GM19328 (cell line): ENCODE measurements at regions not wholly inside any gene's neighbourhood (a gene's known extent, or its start where the extent isn't known, plus 50 kb on each side); places are given as distances from the start of the nearest gene placed in this dataset.
"Not testable (repeated sequence)": the region's sequence is repeated elsewhere in the genome, so short reads cannot be mapped to it uniquely, and the experiment has no call there.

Experiments used
- ATAC-seq: cut with Tn5 transposase; IDR thresholded peaks from one replicate; pipeline ENCODE4 v1.9.1; 2021; ENCODE audit warnings: mild to moderate bottlenecking, moderate library complexity; ENCODE audit not compliant: unreplicated experiment

DNA sequence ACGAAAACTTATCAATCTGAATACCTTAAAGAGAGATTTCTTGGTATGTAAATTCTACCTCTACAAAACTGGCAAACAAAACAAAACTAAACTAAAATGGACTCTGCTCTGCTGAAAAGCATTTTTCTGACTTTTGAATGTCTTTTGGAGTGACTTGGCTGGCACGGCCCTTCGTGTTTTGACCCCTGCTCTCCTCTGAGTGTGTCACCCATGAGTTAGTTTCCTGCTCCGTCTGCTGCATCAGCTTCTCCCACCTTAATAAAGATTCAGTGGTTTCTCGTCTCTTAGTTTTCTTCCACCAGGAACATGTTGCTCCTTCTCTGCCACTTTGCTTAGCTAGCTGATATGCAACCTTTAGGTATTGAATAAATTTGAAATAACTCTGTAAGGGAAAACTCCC lies 1084.0 kb upstream of the CDH18 start:
- ATAC-seq, result no peak

DNA sequence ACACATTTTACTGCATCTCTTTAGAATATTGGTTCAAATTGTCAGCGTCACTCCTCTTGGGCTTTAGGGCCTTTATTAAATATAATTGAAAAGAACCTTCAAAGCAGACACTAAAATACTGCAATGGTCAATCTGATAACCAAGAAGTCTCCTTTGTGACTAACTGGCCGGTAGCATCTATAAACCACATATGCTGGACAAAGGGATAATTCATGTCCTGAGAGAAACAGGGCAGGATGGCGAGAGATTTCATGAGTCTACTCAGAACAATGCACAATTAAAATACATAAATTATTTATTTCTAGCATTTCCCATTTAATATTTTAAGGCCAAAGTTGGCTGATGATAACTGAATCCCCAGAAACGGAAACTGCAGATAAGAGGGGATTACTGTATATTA lies 1083.4 kb upstream of the CDH18 start:
- no peak for ATAC-seq

DNA sequence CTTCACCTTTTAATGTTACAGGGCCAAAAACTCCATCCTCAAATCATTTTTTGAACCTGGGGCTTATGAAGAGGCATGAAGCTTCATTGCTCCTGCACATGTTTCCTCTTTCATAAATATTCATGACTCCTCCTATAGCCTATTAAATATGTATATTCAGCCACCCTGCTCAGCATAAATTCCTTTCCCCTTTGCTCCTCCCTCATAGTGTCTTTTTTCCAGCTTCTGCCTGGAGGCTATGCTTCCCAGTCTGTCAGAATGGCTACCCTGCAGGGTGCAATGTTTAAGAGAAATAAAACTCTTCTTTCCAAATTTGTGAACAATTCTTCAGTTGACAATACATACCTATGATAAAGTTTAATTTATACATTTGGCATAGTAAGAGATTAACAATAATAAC lies 1082.9 kb upstream of the CDH18 start:
- ATAC-seq, result no peak

DNA sequence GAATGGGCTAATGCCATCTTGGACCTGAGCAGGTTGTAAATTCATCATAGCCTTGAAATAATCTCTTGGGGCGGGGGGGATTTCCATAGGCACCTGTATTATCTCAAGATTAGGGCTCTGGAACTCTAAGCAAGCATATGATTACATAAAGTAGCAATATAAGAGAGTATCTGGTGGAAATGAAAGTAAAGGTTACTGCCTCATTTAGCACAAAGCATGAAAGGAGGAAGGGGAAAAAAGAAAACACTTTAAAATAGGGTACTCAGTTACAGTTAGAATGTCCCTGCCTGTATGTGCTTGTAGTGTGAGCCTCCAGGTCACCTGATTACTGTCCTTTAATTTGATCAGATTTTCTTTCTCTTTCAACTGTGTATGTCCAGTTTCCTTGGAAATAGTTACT lies 1079.7 kb upstream of the CDH18 start:
- ATAC-seq, result no peak

DNA sequence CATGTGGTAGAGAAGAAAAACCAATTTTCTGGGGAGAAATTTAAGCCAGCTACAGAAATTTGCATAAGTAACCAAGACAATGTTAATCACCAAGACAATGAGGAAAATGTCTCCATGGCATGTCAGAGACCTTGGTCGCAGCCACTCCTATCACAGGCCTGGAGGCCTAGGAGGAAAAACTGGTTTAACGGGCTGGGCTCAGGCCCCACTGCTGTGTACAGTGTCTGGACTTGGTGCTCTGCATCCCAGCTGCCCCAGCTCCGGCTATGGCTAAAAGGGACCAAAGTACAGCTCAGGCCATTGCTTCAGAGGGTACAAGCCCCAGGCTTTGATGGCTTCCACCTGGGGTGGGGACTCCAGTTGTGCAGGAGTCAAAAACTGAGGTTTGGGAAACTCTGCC lies 1075.1 kb upstream of the CDH18 start:
- no peak for ATAC-seq

DNA sequence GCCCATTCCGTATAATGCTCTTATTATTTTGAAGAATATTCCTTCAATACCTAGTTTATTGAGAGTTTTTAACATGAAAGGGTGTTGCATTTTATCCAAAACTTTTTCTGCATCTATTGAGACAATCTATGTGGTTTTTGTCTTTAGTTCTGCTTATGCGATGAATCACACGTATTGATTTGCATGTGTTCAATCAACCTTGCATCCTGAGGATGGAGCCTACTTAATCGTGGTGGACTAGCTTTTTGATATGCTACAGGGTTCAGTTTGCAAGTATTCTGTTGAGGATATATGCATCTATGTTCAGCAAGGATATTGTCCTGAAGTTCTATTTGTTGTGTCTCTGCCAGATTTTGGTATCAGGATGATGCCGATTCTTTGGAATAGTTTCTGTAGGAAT lies 1070.3 kb upstream of the CDH18 start:
- ATAC-seq, result peak; percentile 94

DNA sequence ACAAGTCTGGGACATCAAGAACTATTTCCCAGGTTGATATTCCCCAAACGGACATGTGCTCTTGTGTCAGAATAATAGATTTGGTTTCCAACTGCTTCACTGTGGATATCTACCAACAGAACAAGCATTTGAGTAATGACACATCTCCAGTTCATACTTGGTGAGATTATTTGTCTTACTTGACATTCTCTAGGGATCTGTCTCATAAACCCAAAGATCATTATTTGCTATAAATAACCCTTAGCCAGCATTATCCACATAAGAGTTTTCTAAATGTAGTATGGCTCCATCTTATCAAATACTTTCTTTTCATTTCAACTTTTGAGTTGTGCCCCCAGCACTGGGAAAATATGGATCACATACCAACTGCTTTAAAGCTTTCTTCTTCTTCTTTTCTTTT lies 1063.9 kb upstream of the CDH18 start:
- no peak for ATAC-seq

DNA sequence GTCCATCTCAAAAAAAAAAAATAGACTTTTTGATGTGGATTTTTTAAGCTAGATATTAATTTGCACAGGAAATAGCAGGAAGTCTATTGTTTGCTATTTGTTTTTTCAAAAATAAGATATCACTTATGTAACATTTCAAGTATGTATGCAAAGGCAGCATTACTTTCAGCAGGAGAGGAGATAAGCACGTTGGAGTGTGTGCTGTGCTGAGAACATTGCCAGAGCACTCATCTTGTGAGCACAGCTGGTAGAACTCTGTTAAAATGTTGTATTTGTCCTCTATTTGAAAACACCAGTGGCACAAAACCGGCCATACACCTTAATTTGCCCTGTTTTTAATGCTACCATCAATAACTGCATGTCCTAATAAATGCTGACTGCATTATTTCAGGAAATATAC lies 1061.9 kb upstream of the CDH18 start:
- no peak for ATAC-seq

DNA sequence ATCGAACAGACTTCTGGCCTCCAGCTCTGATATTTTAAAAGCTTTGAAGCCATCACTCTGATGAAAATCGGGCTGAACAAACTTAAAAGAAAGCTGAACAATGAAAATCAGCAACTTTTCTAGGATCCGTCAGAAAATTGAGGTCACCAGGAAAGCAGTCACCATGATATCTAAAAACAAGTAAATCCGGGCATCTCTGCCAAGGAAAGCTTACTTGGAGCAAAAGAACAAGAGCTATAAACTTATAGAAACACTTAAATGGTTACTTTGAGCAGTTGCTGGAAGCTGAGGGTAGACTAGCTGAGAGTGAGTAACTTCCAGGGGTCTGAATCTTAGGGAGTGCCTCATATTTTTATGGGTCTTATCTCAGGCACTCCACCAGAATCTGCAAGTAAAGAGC lies 1043.0 kb upstream of the CDH18 start:
- no peak for ATAC-seq

DNA sequence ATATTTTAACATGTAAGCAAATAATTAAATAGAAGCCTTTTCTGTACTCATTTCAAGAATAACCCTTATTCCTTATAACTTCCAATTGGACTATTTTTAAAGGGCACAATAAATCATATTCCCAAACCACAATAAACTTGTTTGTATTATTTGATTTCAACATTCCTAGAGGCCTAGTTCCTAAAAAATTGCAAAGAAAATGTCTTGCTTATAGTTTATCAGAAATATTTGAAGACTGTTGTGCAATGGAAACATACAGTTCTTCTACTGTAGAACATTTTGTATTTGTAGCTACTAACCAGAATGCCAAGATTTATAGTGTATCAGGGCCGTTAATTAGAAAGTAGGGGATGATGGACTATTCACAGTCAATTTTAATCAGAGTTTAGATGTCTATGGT lies 1037.0 kb upstream of the CDH18 start:
- no peak for ATAC-seq

DNA sequence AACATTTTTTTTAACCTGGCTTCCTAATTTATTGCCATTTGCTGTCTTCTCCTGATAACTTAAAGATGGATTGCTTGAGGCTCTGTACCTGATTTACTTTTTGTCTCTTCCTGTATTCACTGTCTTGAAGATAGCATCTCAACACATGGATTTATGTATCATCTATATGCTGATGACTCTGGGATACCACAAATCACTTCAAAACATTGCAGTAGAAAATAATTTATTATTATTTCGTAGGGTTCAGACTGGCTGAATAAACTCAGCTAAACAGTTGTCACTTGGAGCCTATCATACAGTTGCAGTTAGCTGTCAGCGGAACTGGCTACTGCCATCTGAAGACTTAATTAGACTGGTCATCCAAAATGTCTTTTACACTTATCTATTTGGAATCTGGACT lies 1025.2 kb upstream of the CDH18 start:
- no peak for ATAC-seq

DNA sequence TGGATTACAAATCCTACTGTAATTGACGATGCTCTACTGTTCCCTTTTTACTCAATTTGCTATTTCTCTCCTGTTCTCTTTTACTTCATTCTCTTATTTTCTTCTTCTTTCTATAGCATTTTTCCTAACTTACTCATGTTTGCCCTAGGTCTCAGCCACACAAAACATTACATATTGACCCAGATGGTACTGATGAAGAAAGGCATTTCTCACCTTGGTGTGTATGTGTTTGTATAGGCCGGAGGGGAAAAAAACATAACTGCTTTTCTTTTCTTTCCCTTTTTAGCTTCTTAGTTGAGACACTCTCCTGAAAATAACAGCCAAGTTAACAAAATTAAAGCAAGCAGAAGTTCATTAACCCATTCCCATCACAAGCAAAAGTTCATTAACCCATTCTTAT lies 1019.8 kb upstream of the CDH18 start:
- no peak for ATAC-seq

DNA sequence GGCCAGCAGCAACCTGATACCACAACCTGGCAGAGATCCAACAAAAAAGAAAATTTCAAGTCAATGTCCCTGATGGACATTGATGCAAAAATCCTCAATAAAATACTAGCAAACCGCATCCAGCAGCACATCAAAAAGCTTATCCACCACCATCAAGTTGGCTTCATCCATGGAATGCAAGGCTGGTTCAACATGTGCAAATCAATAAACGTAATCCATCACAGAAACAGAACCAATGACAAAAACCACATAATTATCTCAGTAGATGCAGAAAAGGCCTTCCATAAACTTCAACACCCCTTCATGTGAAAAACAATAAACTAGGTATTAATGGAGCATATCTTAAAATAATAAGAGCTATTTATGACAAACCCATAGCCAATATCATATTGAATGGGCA lies 1000.9 kb upstream of the CDH18 start:
- ATAC-seq, result not testable (repeated sequence)

DNA sequence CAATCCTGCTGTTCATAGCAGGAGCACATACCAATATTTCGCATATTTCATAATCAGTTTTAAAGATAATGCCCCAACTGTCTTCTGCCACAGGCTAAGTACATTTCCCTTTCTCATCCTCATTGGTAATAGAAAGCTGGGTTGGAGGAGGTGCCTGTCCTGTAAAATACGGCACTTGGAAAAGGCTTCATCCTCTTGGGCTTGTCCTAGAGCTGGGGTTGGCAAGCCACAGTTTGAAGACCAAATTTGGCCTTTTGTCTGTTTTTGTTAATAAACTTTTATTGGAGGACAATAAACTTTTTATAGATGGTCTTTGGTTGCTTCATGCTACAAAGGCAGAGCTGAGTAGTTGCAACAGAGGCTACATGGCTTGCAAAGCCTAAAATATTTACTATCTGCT lies 997.8 kb upstream of the CDH18 start:
- no peak for ATAC-seq

DNA sequence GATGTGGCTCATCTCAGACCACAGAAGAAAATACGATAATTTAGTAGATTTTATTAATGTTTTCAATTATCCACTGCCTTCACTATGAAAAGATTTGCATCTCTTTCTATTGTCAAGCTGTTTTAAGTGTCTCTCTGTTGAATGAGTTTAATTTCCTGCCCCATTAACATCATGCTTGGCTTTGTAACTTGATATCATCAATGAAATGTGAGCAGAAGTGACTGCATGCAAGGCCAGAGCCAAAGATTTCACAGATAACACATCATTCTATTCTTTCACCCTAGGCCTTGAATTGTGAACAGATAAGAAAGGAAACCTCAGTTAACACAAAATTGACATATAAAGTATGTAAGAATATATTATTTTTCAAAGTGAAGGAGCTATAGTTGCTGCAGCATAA lies 986.4 kb upstream of the CDH18 start:
- ATAC-seq, result no peak

DNA sequence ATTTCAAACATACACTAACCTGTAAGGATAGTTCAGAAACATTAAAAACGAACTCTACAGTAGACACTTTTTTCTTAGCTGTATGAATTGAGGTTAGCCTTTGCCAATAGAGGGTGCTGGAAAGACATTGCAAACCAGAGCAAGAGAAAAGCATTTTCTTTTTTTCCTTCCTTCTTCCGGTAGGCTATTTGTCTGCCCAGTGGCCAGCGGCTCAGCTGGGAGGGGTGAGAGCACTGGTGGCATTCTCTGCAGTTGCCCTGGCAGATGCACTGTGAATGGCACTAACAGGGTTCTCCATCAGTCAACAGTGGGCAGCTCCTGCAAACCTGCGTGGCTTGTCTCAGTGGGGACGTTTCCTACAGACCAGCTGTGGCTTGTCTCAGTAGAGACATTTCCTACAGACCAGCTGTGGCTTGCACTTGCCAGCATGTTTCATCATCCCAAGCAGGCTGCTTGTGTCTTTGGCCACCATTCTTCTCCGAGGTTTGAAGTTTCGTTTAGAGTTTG lies 984.5 kb upstream of the CDH18 start:
- ATAC-seq, result peak; percentile 73

DNA sequence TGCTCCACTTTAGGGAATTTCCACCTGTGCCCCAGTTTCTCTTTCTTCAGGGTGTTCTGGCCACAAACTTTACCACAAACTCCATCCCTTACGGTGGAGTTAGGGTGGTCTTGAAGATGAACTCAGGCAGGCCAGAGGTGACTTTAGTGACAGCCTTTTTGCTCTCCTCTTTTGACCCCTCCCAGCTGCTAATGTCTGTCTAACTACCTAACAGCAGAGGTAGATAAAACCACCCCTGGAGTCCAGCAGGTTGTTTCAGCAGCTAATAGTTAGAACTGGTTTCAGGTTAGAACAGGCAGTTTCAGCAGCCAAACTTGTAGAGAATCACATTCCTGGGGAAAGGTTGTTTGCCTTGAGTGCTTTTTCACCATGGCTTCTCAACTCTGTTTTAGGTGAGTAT lies 971.3 kb upstream of the CDH18 start:
- no peak for ATAC-seq

DNA sequence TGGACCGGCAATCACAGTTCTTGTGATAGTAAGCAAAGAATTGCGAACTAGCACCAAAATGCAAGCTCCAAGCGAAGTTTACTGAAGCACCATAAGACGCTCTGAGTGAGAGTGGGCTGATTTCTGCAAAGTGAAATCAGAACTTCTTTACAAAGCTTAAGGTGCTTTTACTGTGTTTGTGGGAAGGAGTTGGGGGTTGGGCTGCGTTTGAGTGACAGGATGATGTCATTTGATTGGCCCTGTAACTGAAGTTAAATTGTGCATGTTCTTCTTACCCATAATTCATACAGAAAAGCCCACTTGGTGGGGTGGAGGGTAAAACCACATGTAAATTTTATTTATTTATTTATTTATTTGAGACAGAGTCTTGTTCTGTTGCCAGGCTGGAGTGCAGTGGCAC lies 970.6 kb upstream of the CDH18 start:
- ATAC-seq, result no peak

DNA sequence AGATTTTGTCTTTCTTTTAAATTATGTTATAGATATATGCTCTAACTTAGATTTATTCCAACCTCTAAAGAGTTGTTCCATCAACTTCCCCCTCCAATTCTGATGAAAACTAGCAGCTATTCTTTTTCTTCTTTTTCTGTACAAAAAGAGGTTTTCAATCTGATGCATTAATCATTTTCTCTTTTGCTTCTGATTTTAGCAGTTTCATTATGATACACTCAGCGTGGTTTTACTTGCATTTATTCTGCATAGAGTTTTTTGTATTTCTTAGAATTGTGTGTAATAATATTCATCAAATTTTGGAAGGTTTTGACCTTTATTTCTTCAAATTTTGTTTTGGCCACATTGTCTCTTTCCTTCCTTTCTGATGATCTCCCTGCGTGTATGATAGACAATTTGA lies 968.1 kb upstream of the CDH18 start:
- no peak for ATAC-seq

DNA sequence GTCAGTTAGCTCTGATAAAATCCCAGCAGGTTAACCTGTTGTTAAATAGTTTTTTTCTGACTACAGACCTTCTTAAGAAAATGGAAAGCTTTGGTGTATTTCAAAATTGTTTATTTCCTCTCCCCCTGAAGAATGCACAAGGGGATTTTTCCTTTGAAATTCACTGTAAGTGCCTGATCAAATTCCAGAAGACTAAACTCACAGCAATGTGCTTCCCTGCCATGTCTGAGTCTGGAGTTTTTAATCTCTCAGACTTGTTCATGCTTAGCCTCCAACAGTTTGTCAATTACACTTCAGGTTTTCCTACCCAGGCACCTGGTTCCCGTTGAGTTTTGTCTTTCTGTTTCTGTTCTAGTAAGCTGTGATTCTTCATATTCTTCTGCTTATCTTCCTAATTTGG lies 961.6 kb upstream of the CDH18 start:
- ATAC-seq, result no peak

DNA sequence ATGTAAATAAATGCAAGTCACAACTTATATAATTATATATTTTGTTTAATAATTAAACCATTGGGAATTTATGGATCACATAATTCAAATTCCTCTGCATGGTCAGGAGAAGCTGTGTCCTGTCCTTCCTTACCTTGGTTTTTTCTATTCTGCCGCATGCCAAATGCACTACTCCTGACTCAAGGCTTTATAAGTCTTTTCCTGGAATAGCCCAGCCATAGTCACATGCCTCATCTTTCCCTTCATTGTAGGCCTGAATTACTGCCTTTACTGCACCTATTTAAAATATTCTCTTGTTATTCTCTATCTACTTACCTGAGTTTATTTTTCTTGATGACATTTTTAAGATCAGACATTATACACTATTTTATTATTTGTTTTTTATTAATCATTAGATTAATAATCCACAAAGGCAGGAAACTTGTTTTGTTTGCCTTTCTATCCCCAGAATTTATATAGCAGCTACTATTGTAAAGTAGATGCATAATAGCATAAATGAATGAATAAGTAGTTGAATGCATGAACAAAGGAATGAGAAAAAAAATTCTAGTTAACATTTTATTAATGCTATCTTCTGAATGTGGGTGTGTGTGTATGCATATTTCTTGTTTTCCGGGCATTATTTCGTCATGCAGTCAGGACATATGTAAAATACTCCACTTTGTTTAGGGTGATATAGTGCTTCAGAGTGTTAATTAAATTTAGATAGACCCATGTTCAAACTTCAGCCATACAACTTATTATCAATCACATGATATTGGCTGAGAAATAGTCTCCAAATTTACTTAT lies 955.4 kb upstream of the CDH18 start:
- not testable (repeated sequence) for ATAC-seq

DNA sequence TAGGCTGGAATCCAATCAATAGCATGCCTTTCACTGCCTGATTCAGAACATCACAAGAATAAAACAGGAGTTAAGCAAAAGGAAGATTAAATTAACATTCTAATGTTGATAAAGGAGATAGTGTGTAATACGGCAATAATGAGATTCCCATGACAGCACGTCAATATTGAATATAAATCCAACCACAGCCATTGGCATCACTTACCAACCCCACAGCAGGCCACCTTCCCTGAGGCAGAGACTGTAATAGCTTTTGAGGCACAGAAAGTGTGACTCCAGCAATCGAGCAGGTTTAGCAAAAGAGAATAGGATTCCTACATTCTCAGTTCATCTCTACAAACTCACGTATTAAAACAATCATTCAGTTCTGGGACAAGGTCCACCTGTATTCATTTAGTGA lies 954.6 kb upstream of the CDH18 start:
- ATAC-seq, result not testable (repeated sequence)

DNA sequence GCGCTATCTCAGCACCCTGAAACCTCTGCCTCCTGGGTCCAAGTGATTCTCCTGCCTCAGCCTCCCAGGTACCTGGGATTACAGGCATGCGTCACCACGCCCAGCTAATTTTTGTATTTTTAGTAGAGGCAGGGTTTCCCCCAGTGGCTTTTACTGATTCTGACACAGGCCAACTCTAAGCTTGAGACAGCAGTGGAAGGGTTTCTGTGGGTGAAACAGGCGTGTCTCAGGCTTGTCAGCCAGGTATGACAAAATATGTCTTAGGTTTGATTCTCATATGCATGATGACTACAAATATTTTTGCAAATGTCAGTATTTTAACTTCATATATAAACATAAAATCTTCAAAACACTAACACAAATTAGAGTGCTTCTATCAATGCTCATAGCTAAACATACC lies 952.8 kb upstream of the CDH18 start:
- ATAC-seq, result not testable (repeated sequence)
